SK-N-SH treated with all-trans-retinoic acid at 6 μM for 48 hours (cell line): ENCODE measurements at regions not wholly inside any gene's neighbourhood (a gene's known extent, or its start where the extent isn't known, plus 50 kb on each side); places are given as distances from the start of the nearest gene placed in this dataset.

Source experiments
- ARNTL ChIP-seq: fragments of 450-650 bp; formaldehyde crosslinking; IDR thresholded peaks from 2 replicates; pipeline ENCODE4 v1.5.0; 2020; ENCODE audit warnings: low read depth, mild to moderate bottlenecking, moderate library complexity, borderline replicate concordance
- CREB5 ChIP-seq: fragments of 250-450 bp; sonication (Bioruptor Pico); IDR thresholded peaks from 2 replicates; pipeline ENCODE4 v1.5.1; 2020; ENCODE audit warnings: low read depth, mild to moderate bottlenecking, moderate library complexity
- ESRRG ChIP-seq: fragments of 250-450 bp; sonication (Bioruptor Pico); IDR thresholded peaks from 2 replicates; pipeline ENCODE4 v1.6.1; 2021; ENCODE audit warnings: mild to moderate bottlenecking
- SNAI2 ChIP-seq: fragments of 250-450 bp; sonication (Bioruptor Pico); IDR thresholded peaks from 2 replicates; pipeline ENCODE4 v1.5.0; 2020; ENCODE audit warnings: mild to moderate bottlenecking, moderate library complexity
- TOX ChIP-seq: fragments of 250-450 bp; sonication (Bioruptor Pico); IDR thresholded peaks from 2 replicates; pipeline ENCODE4 v1.8.0; 2021; ENCODE audit warnings: mild to moderate bottlenecking, moderate library complexity, borderline replicate concordance
- ZFP3 ChIP-seq: fragments of 250-450 bp; sonication (Bioruptor Pico); IDR thresholded peaks from 2 replicates; pipeline ENCODE4 v1.5.0; 2020; ENCODE audit warnings: mild to moderate bottlenecking, moderate library complexity
- ZNF70 ChIP-seq: fragments of 450-650 bp; formaldehyde crosslinking; IDR thresholded peaks from 2 replicates; pipeline ENCODE4 v1.5.0; 2020; ENCODE audit warnings: mild to moderate bottlenecking, moderate library complexity
- TF ChIP-seq, protein P1 (sequence below): fragments of 250-450 bp; sonication (Bioruptor Pico); IDR thresholded peaks from 2 replicates; pipeline ENCODE4 v1.8.0; 2021; ENCODE audit warnings: low read depth, mild to moderate bottlenecking, moderate library complexity, borderline replicate concordance

DNA sequence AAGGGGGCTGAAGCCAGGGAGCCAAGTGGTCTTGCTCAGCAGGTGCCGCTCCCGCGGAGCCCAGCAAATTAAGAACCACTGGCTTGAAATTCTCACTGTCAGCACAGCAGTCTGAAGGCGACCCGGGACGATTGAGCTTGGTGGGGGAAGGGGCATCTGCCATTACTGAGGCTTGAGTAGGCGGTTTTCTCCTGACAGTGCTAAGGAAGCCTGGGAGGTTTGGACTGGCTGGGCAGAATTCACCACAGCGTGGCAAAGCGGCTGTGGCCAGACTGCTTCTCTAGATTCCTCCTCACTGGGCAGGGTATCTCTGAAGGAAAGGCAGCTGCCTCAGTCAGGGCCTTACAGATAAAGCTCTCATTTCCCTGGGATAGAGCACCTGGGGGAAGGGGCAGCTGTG is 57.0 kb upstream of the GPR149 start:
- TF ChIP-seq ZFP3 (CRISPR knock-in tag) (no peak), TOX (CRISPR knock-in tag) (no peak), CREB5 (no peak), ARNTL (CRISPR knock-in tag) (no peak), ZNF70 (CRISPR knock-in tag) (no peak), SNAI2 (CRISPR knock-in tag) (no peak), ESRRG (CRISPR knock-in tag) (no peak)
- TF ChIP-seq, protein P1, sequence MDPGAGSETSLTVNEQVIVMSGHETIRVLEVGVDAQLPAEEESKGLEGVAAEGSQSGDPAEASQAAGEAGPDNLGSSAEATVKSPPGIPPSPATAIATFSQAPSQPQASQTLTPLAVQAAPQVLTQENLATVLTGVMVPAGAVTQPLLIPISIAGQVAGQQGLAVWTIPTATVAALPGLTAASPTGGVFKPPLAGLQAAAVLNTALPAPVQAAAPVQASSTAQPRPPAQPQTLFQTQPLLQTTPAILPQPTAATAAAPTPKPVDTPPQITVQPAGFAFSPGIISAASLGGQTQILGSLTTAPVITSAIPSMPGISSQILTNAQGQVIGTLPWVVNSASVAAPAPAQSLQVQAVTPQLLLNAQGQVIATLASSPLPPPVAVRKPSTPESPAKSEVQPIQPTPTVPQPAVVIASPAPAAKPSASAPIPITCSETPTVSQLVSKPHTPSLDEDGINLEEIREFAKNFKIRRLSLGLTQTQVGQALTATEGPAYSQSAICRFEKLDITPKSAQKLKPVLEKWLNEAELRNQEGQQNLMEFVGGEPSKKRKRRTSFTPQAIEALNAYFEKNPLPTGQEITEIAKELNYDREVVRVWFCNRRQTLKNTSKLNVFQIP = no peak
